ENCODE measurements at regions not wholly inside any gene's neighbourhood (a gene's known extent, or its start where the extent isn't known, plus 50 kb on each side); places are given as distances from the start of the nearest gene placed in this dataset.

DNA sequence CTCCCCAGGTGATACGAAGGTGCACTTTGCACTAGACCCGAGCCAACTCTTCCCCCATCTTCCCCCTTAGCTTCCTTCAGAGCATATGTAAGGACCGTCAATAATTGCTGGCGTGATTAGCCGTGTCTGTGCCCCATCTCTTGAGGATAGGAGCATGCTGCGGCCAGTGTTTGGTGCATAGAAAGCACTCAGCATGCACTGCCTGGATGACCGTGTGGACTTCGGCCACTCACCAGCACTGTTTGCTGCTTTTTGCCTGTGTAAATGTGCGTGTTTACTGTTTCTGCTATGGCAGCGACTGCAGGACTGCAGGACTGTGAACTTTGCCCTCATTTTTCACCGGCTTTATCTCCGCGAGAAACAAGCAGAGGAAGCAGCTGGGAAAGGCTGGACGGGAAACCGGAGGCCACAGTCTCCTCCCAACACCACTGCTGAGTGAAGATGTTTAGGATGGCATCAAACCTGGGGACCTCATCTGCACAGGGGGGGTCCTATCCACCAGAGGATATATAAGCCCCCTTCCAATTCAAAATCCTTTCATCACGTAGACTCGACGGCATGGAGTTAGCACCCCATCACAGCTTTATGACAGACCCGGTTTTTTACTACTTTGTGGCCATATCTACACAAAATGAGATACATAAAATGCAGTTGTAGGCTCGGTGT lies 150.6 kb upstream of the AFDN start:
- TF ChIP-seq EZH2 (IDR thresholded peaks at IDR 0.05; ENCODE audit: low read depth) = no peak
- TF ChIP-seq, protein P1, sequence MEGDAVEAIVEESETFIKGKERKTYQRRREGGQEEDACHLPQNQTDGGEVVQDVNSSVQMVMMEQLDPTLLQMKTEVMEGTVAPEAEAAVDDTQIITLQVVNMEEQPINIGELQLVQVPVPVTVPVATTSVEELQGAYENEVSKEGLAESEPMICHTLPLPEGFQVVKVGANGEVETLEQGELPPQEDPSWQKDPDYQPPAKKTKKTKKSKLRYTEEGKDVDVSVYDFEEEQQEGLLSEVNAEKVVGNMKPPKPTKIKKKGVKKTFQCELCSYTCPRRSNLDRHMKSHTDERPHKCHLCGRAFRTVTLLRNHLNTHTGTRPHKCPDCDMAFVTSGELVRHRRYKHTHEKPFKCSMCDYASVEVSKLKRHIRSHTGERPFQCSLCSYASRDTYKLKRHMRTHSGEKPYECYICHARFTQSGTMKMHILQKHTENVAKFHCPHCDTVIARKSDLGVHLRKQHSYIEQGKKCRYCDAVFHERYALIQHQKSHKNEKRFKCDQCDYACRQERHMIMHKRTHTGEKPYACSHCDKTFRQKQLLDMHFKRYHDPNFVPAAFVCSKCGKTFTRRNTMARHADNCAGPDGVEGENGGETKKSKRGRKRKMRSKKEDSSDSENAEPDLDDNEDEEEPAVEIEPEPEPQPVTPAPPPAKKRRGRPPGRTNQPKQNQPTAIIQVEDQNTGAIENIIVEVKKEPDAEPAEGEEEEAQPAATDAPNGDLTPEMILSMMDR (conservative IDR thresholded peaks at IDR 0.05) = no peak
